GM21723 (cell line): ENCODE measurements at regions not wholly inside any gene's neighbourhood (a gene's known extent, or its start where the extent isn't known, plus 50 kb on each side); places are given as distances from the start of the nearest gene placed in this dataset.
"Not testable (repeated sequence)": the region's sequence is repeated elsewhere in the genome, so short reads cannot be mapped to it uniquely, and the experiment has no call there.

Experiments
- ATAC-seq: cut with Tn5 transposase; IDR thresholded peaks from one replicate; pipeline ENCODE4 v1.9.1; 2021; ENCODE audit warnings: mild to moderate bottlenecking, moderate library complexity; ENCODE audit not compliant: unreplicated experiment

DNA sequence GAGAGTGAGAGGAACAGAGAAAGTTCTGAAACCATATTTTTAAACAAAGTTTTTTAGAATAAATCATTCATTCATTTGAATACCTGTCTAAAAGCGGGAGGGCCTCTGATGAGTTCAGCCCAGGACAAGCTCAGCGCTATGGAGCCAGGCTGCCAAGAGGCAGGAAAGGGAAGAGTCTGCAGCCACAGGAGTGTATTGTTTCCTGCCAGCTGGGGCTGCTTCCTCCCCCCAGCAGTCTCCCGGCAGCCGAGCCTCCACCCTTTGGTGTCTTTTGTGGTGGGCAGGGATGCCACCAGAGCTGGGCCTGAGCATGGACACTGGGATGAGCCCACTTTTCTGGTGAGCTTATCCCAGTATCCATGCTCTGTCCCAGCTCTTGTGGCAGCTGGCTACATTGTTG is 199.5 kb upstream of the TPRG1 start:
- no peak for ATAC-seq

- ATAC-seq: no peak
Measured at GRCh38 chr3:188974856-188975599, 196.7 kb upstream of the TPRG1 start.

- no peak for ATAC-seq
Measured at GRCh38 chr3:188975600-188976314, 196.0 kb upstream of the TPRG1 start.

- ATAC-seq: no peak
Measured at GRCh38 chr3:188976407-188976806, 195.4 kb upstream of the TPRG1 start.

DNA sequence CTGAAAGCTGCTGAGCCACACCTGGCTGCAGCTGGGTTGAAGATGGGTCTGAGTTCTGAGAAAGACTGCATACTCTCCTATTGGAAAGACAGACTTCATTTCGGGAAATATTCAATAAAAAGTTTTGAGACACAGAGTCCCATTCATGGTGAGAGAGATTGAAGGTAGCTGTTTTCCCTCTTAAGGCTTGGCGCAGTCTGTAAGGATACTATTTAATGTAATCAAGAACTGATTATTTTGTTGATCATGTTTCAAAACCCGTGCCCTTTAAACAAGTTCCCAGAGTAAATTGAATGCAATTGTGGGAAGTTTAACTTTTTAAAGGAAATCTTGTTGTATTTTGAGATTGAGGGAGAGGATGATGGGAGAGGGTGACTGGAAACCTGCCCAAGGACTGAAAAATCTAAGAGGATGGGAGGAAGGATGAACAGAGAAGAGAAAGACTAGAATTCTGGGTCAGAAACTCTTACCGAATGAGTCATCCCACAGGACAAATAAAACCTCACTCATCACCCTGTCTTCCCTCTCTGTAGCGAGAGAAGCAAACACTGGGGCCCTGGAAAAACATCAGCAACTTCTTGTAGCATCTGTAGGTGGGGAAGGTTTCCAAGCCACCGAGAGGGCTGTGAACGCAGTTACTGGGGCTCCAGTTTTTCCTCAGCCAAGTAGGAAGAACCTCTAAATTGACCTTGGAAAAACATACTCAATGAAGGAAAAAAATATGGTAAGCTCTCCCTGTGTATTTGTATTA is 193.2 kb upstream of the TPRG1 start:
- no peak for ATAC-seq

- no peak for ATAC-seq
Measured at GRCh38 chr3:188979248-188979647, 192.5 kb upstream of the TPRG1 start.

GRCh38 chr3:188979669-188980310 is 192.0 kb upstream of the TPRG1 start:
- ATAC-seq: no peak

DNA sequence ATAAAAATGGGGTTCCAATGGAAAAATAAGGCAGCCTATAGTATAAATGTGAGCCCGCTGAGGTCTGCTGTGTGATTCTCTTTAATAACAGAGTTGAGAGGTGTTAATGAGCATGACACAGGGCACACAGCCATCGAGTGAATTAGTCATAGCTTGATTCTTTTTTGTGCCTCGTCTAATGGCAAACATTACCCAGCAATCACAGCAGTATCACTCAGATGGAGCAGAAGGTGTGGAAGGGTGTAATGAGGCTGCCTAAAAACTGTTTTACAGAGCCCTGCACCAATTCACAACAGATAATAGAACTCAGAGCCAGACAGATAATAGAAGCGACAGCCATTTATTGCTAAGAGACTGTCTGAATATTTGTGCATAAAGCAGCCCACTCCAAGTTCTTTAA is 178.6 kb upstream of the TPRG1 start:
- ATAC-seq: no peak

DNA sequence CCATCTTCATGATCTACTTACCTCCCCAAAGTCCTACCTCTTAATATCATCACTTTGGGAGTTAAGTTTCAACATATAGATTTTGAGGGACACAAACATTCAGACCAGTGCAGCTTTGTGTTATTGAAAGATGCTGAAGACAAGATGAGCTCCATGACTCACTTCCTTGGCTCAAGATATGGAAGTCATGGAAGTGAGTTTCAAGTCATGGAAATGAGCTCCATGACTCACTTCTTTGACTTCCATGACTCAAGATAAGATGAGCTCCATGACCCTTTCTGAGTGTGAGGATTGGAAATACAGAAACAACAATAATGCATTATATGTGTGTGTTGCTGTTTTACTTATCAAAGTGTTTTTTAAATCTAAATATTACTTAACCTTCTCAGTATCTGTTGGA is 170.2 kb upstream of the TPRG1 start:
- no peak for ATAC-seq

DNA sequence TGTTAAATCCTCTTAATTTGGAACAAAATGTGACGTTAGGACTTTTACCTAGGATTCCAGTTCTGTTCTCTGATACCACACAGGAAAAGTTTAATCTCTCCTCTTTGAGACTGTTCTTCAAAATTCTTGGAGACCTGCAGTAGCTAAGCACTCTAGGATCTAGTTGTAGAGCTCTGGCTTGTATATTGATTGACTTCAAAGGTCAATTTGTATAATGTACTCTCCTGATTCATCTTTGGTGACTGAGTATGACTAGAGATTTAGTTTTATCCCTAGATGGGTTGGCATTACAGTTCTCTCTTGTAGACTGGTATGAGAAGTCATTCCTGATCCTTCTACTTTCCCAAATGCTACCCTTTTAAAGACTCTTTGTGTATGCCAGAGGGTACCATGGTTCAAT is 168.4 kb upstream of the TPRG1 start:
- ATAC-seq: no peak

GRCh38 chr3:189013224-189013888 is 158.4 kb upstream of the TPRG1 start:
- ATAC-seq: no peak

- no peak for ATAC-seq
Measured at GRCh38 chr3:189014526-189014925, 157.2 kb upstream of the TPRG1 start.

DNA sequence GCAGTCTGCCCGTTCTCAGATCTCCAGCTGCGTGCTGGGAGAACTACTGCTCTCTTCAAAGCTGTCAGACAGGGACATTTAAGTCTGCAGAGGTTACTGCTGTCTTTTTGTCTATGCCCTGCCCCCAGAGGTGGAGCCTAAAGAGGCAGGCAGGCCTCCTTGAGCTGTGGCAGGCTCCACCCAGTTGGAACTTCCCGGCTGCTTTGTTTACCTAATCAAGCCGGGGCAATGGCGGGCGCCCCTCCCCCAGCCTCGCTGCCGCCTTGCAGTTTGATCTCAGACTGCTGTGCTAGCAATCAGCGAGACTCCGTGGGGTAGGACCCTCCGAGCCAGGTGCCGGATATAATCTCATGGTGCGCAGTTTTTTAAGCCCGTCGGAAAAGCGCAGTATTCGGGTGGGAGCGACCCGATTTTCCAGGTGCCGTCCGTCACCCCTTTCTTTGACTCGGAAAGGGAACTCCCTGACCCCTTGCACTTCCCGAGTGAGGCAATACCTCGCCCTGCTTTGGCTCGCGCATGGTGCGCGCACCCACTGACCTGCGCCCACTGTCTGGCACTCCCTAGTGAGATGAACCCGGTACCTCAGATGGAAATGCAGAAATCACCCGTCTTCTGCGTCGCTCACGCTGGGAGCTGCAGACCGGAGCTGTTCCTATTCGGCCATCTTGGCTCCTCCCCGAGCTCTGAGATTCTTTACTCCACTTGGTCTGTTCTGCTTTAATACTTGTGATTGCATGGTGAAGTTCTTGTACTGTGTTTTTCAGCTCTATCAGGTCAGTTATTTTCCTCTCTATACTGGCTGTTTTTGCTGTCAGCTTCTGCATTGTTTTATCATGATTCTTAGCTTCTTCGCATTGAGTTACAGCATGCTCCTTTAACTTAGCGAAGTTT is 148.9 kb upstream of the TPRG1 start:
- not testable (repeated sequence) for ATAC-seq

DNA sequence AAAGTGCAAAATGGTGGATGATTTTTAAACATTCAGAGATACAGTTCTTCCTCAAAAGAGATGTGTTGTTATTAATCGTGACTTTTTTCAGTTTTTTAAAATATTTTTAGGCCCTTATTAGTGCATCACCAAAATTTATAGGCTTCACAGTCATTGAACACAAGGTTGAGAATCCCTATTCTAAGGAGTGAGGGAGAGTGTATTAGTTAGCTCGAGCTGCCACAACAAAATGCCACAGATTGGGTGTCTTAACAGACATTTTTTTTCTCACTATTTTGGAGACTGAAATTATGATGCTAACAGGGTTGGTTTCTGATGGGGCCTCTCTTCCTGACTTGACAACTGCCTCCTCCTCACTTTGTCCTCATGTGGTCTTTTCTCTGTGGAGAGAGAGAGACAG is 145.9 kb upstream of the TPRG1 start:
- no peak for ATAC-seq

DNA sequence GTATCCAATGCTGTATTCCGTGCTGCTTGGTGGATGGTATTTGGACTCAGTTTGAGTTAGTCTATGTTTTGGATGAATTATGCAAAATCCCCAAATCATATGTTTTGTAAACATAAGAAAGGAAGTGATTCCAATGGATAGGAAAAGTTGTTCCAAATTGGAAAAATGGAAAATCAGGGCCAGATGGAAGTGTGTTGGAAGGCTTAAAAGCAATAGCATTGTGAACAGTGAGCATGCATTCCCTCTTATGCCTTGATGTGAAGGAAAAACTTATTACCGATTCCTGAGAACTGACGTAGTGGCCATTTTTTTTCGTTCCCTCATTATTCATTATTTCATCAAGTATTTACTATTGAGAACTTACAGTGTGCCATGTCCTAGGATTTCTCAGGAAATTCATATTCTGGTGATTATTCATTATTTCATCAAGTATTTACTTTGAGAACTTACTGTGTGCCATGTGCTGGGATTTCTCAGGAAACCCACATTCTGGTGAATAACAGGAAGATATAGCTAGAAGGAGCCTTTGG is 144.1 kb upstream of the TPRG1 start:
- no peak for ATAC-seq

GRCh38 chr3:189038773-189039745 is 132.7 kb upstream of the TPRG1 start:
- ATAC-seq: no peak

DNA sequence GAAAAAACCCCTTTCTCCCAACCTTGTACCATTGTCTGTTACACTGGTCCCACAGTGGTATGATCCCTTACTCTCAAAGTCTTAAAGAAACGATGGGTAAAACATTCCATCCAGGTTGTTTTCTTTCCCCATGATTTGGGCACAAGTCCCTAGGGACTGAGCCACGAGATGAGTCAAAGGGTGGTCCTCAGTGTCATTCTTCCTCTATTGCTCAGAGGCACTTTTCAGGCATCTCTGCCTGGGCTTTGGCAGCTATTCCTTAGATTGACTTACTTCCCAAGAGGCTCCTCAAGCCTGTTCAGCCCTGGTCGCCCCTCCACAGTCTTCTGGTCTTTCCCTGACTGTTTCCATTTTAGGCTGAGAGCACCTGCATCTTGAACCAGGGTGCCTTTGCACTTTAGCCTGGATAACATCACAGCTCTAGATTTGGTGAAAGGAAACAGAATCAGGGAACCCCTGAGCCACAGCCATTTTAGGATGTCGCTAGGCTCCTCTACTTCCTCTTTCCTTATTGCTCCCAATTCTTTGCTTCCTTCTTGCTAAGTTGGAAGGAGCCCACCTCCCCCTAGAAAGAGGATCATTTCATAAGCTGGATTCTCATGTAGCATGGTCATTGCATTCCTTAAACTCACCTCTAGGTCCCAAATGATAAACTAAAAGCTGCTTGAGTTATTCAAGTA is 131.0 kb upstream of the TPRG1 start:
- no peak for ATAC-seq
